Motor neuron (in vitro differentiated cells): ENCODE measurements at regions not wholly inside any gene's neighbourhood (a gene's known extent, or its start where the extent isn't known, plus 50 kb on each side); places are given as distances from the start of the nearest gene placed in this dataset.
"Not testable (repeated sequence)": the region's sequence is repeated elsewhere in the genome, so short reads cannot be mapped to it uniquely, and the experiment has no call there.

ENCODE experiments used
- ATAC-seq, 8 experiments: fragments of 200-7000 bp; cut with Tn5 transposase; replicated peaks in 6 of 8; 2 replicates each; pipeline ENCODE4 v1.8.0; 2021; ENCODE audit warnings: mild to moderate bottlenecking in 8 of 8, moderate library complexity in 8 of 8
- H3K27ac ChIP-seq, 2 donors: fragments of 250-450 bp; sonication (Bioruptor Pico); 2 replicates each; pipeline ENCODE4 v1.9.0; 2021; ENCODE audit warnings: antibody characterized with exemption in 2 of 2, mild to moderate bottlenecking in 2 of 2, moderate library complexity in 1 of 2
- H3K4me1 ChIP-seq, 2 donors: fragments of 250-450 bp; sonication (Bioruptor Pico); replicated peaks in 1 of 2; 2 replicates each; pipeline ENCODE4 v1.6.1; 2021; ENCODE audit warnings: antibody characterized with exemption in 2 of 2, mild to moderate bottlenecking in 2 of 2, moderate library complexity in 1 of 2
- H3K4me3 ChIP-seq, 5 donors: fragments of 250-450 bp; sonication (Bioruptor Pico); 2 replicates each; pipeline ENCODE4 v1.9.0; 2021; ENCODE audit warnings: antibody characterized with exemption in 5 of 5, mild to moderate bottlenecking in 5 of 5, moderate library complexity in 4 of 5
- WGBS, 10 experiments: fragments of 450-650 bp; shearing (Covaris generic); methylation state at CpG; one replicate each; pipeline ENCODE4 v1.0.0; 2022; 5-methylcytosine and 5-hydroxymethylcytosine counted together
- in situ Hi-C, 9 experiments: fragments of 400-800 bp; cut with MboI; loops; one replicate each; pipeline ENCODE4 v1.15.0; 2021; ENCODE audit warnings: low sequenced_read_pairs in 9 of 9, low pct_unique_long_range_greater_than_20kb in 2 of 9; ENCODE audit not compliant: unreplicated experiment in 9 of 9

- H3K27ac ChIP-seq = no peak overlapping the region
- WGBS, 10 experiments = 0 to 86% (median 38%) methylated on average over 1 of the region's 1 CpG; no CpG with 5 or more reads in 2 of the 10 experiments
- no peak overlapping the region for H3K4me3 ChIP-seq
- no peaks in the 10 kb centered on the region for H3K4me1 ChIP-seq
- no peak for ATAC-seq
- in situ Hi-C loops = no loop called here
Observed at GRCh38 chr5:39631958-39632357, 207.2 kb upstream of the DAB2 start.

GRCh38 chr5:39629946-39630345 is 205.2 kb upstream of the DAB2 start:
- in situ Hi-C loops = no loop called here
- no peak for ATAC-seq
- no peaks in the 10 kb centered on the region for H3K4me1 ChIP-seq
- no peak overlapping the region for H3K27ac ChIP-seq
- H3K4me3 ChIP-seq = no peak overlapping the region
- 42 to 100% (median 70%) methylated on average over 2 to 5 of the region's 5 CpGs for WGBS, 10 experiments

- H3K4me3 ChIP-seq = no peak overlapping the region
- in situ Hi-C loops = no loop called here
- no peaks in the 10 kb centered on the region for H3K4me1 ChIP-seq
- H3K27ac ChIP-seq = no peak overlapping the region
- WGBS, 10 experiments = 40 to 100% (median 74%) methylated on average over 1 to 2 of the region's 2 CpGs
- no peak for ATAC-seq
Observed at GRCh38 chr5:39628348-39628747, 203.6 kb upstream of the DAB2 start.

GRCh38 chr5:39624890-39625289 is 200.1 kb upstream of the DAB2 start:
- no peak overlapping the region for H3K4me3 ChIP-seq
- no peaks in the 10 kb centered on the region for H3K4me1 ChIP-seq
- in situ Hi-C loops = no loop called here
- H3K27ac ChIP-seq = no peak overlapping the region
- no peak for ATAC-seq
- 0 to 100% (median 58%) methylated on average over 1 to 2 of the region's 2 CpGs; no CpG with 5 or more reads in 1 of the 10 experiments for WGBS, 10 experiments

- in situ Hi-C loops = no loop called here
- Histone ChIP-seq H3K4me1 (no peaks in the 10 kb centered on the region), H3K27ac (no peak overlapping the region), H3K4me3 (no peak overlapping the region)
- WGBS, 10 experiments = 0 to 100% (median 46%) methylated on average over 1 of the region's 1 CpG; no CpG with 5 or more reads in 3 of the 10 experiments
- peak in 2 of 8 experiments; percentile 32 to 51 for ATAC-seq
Observed at GRCh38 chr5:39624268-39624886, 199.6 kb upstream of the DAB2 start.

GRCh38 chr5:39623291-39623865 is 198.6 kb upstream of the DAB2 start:
- in situ Hi-C loops = no loop called here
- Histone ChIP-seq H3K4me3 (no peak overlapping the region), H3K27ac (no peak overlapping the region), H3K4me1 (no peaks in the 10 kb centered on the region)
- 58 to 100% (median 78%) methylated on average over 1 to 5 of the region's 5 CpGs; no CpG with 5 or more reads in 2 of the 10 experiments for WGBS, 10 experiments
- ATAC-seq = no peak

GRCh38 chr5:39622281-39622680 is 197.5 kb upstream of the DAB2 start:
- ATAC-seq = no peak
- Histone ChIP-seq H3K4me3 (no peak overlapping the region), H3K4me1 (no peaks in the 10 kb centered on the region), H3K27ac (no peak overlapping the region)
- in situ Hi-C loops = no loop called here
- WGBS, 10 experiments = 60 to 82% (median 69%) methylated on average over 1 to 3 of the region's 6 CpGs; no CpG with 5 or more reads in 6 of the 10 experiments

- H3K27ac ChIP-seq = no peak overlapping the region
- WGBS, 10 experiments = 53 to 100% (median 72%) methylated on average over 1 to 4 of the region's 4 CpGs; no CpG with 5 or more reads in 1 of the 10 experiments
- ATAC-seq = no peak
- in situ Hi-C loops = no loop called here
- no peak overlapping the region for H3K4me3 ChIP-seq
- no peaks in the 10 kb centered on the region for H3K4me1 ChIP-seq
Observed at GRCh38 chr5:39619168-39619818, 194.5 kb upstream of the DAB2 start.

GRCh38 chr5:39618391-39618790 is 193.6 kb upstream of the DAB2 start:
- Histone ChIP-seq H3K4me1 (no peaks in the 10 kb centered on the region), H3K4me3 (no peak overlapping the region), H3K27ac (no peak overlapping the region)
- WGBS, 10 experiments = 86 to 100% (median 97%) methylated on average over 1 to 5 of the region's 5 CpGs; no CpG with 5 or more reads in 2 of the 10 experiments
- in situ Hi-C loops = no loop called here
- ATAC-seq = no peak

- 56 to 100% (median 79%) methylated on average over 1 of the region's 1 CpG; no CpG with 5 or more reads in 2 of the 10 experiments for WGBS, 10 experiments
- in situ Hi-C loops = no loop called here
- no peak overlapping the region for H3K4me3 ChIP-seq
- peak in 1 of 8 experiments; percentile 28 for ATAC-seq
- H3K4me1 ChIP-seq = no peaks in the 10 kb centered on the region
- no peak overlapping the region for H3K27ac ChIP-seq
Observed at GRCh38 chr5:39616131-39616530, 191.4 kb upstream of the DAB2 start.

- H3K27ac ChIP-seq, H3K4me3 ChIP-seq, in situ Hi-C loops, H3K4me1 ChIP-seq, ATAC-seq: not testable (repeated sequence)
- 40 to 92% (median 86%) methylated on average over 1 to 6 of the region's 11 CpGs; no CpG with 5 or more reads in 6 of the 10 experiments for WGBS, 10 experiments
Observed at GRCh38 chr5:39611076-39611475, 186.3 kb upstream of the DAB2 start.

GRCh38 chr5:39608024-39608423 is 183.2 kb upstream of the DAB2 start:
- in situ Hi-C loops = no loop called here
- no peak for ATAC-seq
- WGBS, 10 experiments = 48 to 100% (median 80%) methylated on average over 2 to 5 of the region's 5 CpGs

GRCh38 chr5:39606591-39606990 is 181.8 kb upstream of the DAB2 start:
- Histone ChIP-seq H3K27ac (no peak overlapping the region), H3K4me1 (no peaks in the 10 kb centered on the region), H3K4me3 (no peak overlapping the region)
- ATAC-seq = no peak
- WGBS, 10 experiments = 40 to 100% (median 81%) methylated on average over 1 to 2 of the region's 2 CpGs
- in situ Hi-C loops = no loop called here

More at GRCh38 chr5:39608024-39608423, 183.2 kb upstream of the DAB2 start:
- H3K4me3 ChIP-seq = no peak overlapping the region
- H3K27ac ChIP-seq = no peak overlapping the region
- no peaks in the 10 kb centered on the region for H3K4me1 ChIP-seq
